Lung (tissue), 11 donors: ENCODE measurements at regions not wholly inside any gene's neighbourhood (a gene's known extent, or its start where the extent isn't known, plus 50 kb on each side); places are given as distances from the start of the nearest gene placed in this dataset.

Experiments used
- ATAC-seq: fragments of 200-7000 bp; cut with Tn5 transposase; one replicate; pipeline ENCODE4 v1.9.1; 2020; ENCODE audit warnings: moderate number of reproducible peaks; ENCODE audit not compliant: insufficient read depth, low FRiP score
- DNase-seq, 3 donors: peaks; one replicate each; pipeline ENCODE4 v3.0.0-alpha.2; 2013 to 2017
- H3K27ac ChIP-seq, 2 donors: one replicate each; pipeline ENCODE4 v1.5.1; 2013; ENCODE audit warnings: mild to moderate bottlenecking in 2 of 2, moderate library complexity in 2 of 2, control low read depth in 1 of 2, inconsistent platforms in 1 of 2, low read depth in 1 of 2, low read length in 1 of 2
- H3K27me3 ChIP-seq, 3 donors: one replicate each; pipeline ENCODE4 v1.5.1; 2013; ENCODE audit warnings: low read length in 2 of 3; ENCODE audit not compliant: control insufficient read depth in 3 of 3, insufficient read depth in 3 of 3
- H3K36me3 ChIP-seq, 4 donors: one replicate each; pipeline ENCODE4 v1.5.1; 2013; ENCODE audit warnings: low read length in 4 of 4, mild to moderate bottlenecking in 1 of 4, moderate library complexity in 1 of 4; ENCODE audit not compliant: control insufficient read depth in 4 of 4, insufficient read depth in 4 of 4
- H3K4me1 ChIP-seq, 5 donors: one replicate each; pipeline ENCODE4 v1.5.1; 2013; ENCODE audit warnings: low read length in 5 of 5, mild to moderate bottlenecking in 2 of 5, moderate library complexity in 1 of 5; ENCODE audit not compliant: control insufficient read depth in 5 of 5, insufficient read depth in 5 of 5
- H3K4me3 ChIP-seq: one replicate; pipeline ENCODE4 v1.5.1; 2013; ENCODE audit warnings: mild to moderate bottlenecking, control low read depth, moderate library complexity
- H3K9ac ChIP-seq, 2 donors: one replicate each; pipeline ENCODE4 v1.5.1; 2013; ENCODE audit warnings: low read length in 2 of 2, control low read depth in 1 of 2; ENCODE audit not compliant: insufficient read depth in 1 of 2
- H3K9me3 ChIP-seq, 4 donors: one replicate each; pipeline ENCODE4 v1.5.1; 2013; ENCODE audit warnings: low read length in 3 of 4, mild to moderate bottlenecking in 1 of 4, moderate library complexity in 1 of 4; ENCODE audit not compliant: control insufficient read depth in 4 of 4, insufficient read depth in 3 of 4
- CTCF ChIP-seq: IDR thresholded peaks from 2 replicates; pipeline ENCODE4 v1.5.1; 2012; ENCODE audit warnings: mild to moderate bottlenecking; ENCODE audit errors: control extremely low read depth, extremely low read depth
- WGBS, 2 donors: extraction: QIAGEN DNeasy Blood & Tissue Kit; methylation state at CpG; one replicate each; pipeline ENCODE4 v1.1.7; 2013; 5-methylcytosine and 5-hydroxymethylcytosine counted together
- donor health status: control.
- donor health status: control.
- donor health status: Bipolar disorder and iron deficiency.
- donor health status: healthy.
- donor health status: DM: yes; HTN: yes; CAD: no.

DNA sequence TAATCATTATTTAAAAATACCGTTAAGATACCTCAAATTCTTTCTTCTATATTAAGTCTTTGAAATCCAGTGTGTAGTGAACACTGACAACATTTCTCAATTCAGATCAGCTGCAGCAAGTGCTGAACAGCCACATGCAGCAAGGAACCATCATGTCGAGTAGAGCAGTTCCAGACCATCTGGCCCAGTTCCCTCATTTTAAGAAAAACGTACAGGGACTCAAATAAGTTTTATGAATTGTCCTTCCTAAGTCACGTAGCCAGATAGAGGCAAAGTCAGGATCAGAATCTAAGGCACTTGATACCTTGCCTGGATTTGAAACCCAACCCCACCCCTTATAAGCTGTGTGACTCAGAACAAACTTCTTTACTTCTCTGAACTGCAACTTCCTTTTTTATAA lies 132.4 kb downstream of the PROX1 start:
- no peak for ATAC-seq
- Histone ChIP-seq H3K4me1 (peaks cover 0 to 7% (median 0%) of the 10 kb centered on the region in 5 donors), H3K27me3 (peaks cover 0 to 3% (median 0%) of the 10 kb centered on the region in 3 donors), H3K27ac (no peak overlapping the region), H3K9ac (no peak overlapping the region), H3K36me3 (no peaks in the 10 kb centered on the region), H3K9me3 (peaks cover 0 to 13% (median 4%) of the 10 kb centered on the region in 4 donors), H3K4me3 (no peak overlapping the region)
- DNase-seq, result no peak
- WGBS, 2 donors, result 64 to 71% methylated on average over 4 of the region's 4 CpGs
- TF ChIP-seq CTCF, result no peak

- 80 to 83% methylated on average over 6 of the region's 6 CpGs for WGBS, 2 donors
- no peak for TF ChIP-seq CTCF
- ATAC-seq (no peak), DNase-seq (no peak)
- Histone ChIP-seq H3K27ac (no peak overlapping the region), H3K4me3 (no peak overlapping the region), H3K4me1 (peaks cover 0 to 7% (median 0%) of the 10 kb centered on the region in 5 donors), H3K9me3 (peaks cover 0 to 13% (median 4%) of the 10 kb centered on the region in 4 donors), H3K36me3 (no peaks in the 10 kb centered on the region), H3K27me3 (peaks cover 0 to 3% (median 0%) of the 10 kb centered on the region in 3 donors), H3K9ac (no peak overlapping the region)
Observed at GRCh38 chr1:214120951-214121350, 133.2 kb downstream of the PROX1 start.

DNA sequence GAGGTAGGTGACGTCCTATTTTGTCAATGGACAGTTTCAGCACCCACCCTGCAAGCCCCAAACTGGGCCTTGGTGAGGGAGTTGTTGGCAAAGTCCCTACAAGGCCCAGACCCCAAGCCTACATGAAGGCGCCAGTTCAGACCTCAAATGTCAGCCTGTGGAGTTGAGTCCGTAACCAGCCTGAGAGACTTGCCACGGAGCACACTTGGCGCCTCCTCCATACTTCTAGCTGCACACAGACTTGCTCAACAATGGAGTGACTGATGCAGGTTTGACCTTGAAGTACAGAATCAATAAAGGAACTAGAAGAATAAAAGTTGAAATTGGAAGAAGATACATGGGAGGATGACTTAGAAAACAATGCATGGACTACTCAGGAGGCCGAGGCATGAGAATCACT lies 134.3 kb downstream of the PROX1 start:
- Histone ChIP-seq H3K4me1 (peaks cover 0 to 7% (median 0%) of the 10 kb centered on the region in 5 donors), H3K27ac (no peak overlapping the region), H3K36me3 (no peaks in the 10 kb centered on the region), H3K9me3 (peaks cover 0 to 12% (median 4%) of the 10 kb centered on the region in 4 donors), H3K27me3 (peaks cover 0 to 3% (median 0%) of the 10 kb centered on the region in 3 donors), H3K9ac (no peak overlapping the region), H3K4me3 (no peak overlapping the region)
- no peak for ATAC-seq
- TF ChIP-seq CTCF, result no peak
- WGBS, 2 donors, result 93 to 95% methylated on average over 6 of the region's 6 CpGs
- no peak for DNase-seq

DNA sequence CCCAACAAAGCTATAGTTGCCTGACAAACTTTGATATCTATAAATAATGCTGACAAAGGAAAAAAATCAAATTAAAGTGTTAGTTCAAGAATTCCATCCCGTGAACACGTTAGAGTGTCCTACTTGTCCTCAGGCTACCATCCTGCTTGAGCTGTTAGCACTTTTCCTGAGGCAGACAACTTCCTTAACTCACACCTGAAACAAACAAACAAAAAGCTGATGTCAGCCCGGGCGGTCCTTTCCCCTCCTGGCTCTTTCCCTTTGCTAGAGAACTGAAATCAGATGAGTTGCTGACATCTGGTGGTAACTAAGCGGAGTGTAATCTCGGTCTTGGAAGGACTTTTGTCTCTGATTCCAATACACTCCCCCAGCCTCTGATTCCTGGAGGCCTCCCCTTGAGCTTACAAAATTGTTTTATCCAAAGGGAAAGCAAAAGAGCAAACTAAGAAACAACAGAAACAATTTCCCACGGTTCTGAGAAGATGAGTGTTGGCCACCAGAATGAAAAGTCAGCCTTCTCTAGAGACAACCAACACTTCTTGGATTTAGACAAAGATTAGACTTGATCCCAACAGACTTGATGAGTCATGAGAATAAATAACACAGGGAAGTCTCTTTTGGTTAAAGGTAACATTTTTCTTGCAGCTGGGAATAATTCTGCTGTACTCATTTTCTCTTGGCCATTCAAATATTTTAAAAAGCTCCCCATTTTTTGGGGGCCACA lies 135.4 kb downstream of the PROX1 start:
- Histone ChIP-seq H3K9ac (peak overlapping the region in 1 of 2 donors; percentile 14), H3K4me1 (peaks cover 0 to 7% (median 0%) of the 10 kb centered on the region in 5 donors), H3K27ac (no peak overlapping the region), H3K36me3 (no peaks in the 10 kb centered on the region), H3K27me3 (peaks cover 0 to 3% (median 0%) of the 10 kb centered on the region in 3 donors), H3K9me3 (peaks cover 0 to 3% (median under 1%) of the 10 kb centered on the region in 4 donors), H3K4me3 (no peak overlapping the region)
- TF ChIP-seq CTCF, result no peak
- DNase-seq (peak; percentile 68 to 90 (median 85)), ATAC-seq (no peak)
- 13 to 17% methylated on average over 7 of the region's 7 CpGs for WGBS, 2 donors
